MM.1S (cell line): ENCODE measurements at regions not wholly inside any gene's neighbourhood (a gene's known extent, or its start where the extent isn't known, plus 50 kb on each side); places are given as distances from the start of the nearest gene placed in this dataset.

Experiments used
- DNase-seq: peaks from one replicate; pipeline ENCODE4 v3.0.0-alpha.2; 2015
- H2AFZ ChIP-seq: fragments of 300-600 bp; sonication (generic); 2 replicates; pipeline ENCODE4 v1.6.0; 2016; ENCODE audit warnings: antibody characterized with exemption, low read length
- H3F3A ChIP-seq: fragments of 300-600 bp; sonication (generic); 2 replicates; pipeline ENCODE4 v1.6.1; 2016; ENCODE audit warnings: mild to moderate bottlenecking, antibody characterized with exemption, low read length, moderate library complexity, mixed read lengths; ENCODE audit not compliant: insufficient read depth
- H3K27ac ChIP-seq: fragments of 300-600 bp; sonication (generic); 2 replicates; pipeline ENCODE4 v1.5.1; 2016; ENCODE audit warnings: mild to moderate bottlenecking, low read length
- H3K27me3 ChIP-seq: fragments of 300-600 bp; sonication (generic); replicated peaks from 2 replicates; pipeline ENCODE4 v1.6.0; 2016; ENCODE audit warnings: low read length; ENCODE audit not compliant: insufficient read depth
- H3K36me3 ChIP-seq: fragments of 300-600 bp; sonication (generic); replicated peaks from 2 replicates; pipeline ENCODE4 v1.6.1; 2016; ENCODE audit warnings: mild to moderate bottlenecking, low read length, mixed read lengths; ENCODE audit not compliant: insufficient read depth
- H3K4me1 ChIP-seq: fragments of 300-600 bp; sonication (generic); 2 replicates; pipeline ENCODE4 v1.6.1; 2016; ENCODE audit warnings: low read length, mixed read lengths
- H3K4me2 ChIP-seq: fragments of 300-600 bp; sonication (generic); 2 replicates; pipeline ENCODE4 v1.6.0; 2016; ENCODE audit warnings: low read depth, low read length
- H3K4me3 ChIP-seq: fragments of 300-600 bp; sonication (generic); 2 replicates; pipeline ENCODE4 v1.5.1; 2016; ENCODE audit warnings: low read length, mixed read lengths
- H3K79me2 ChIP-seq: fragments of 300-600 bp; sonication (generic); 2 replicates; pipeline ENCODE4 v1.6.1; 2016; ENCODE audit warnings: mixed run types, low read length, mixed read lengths
- H3K9ac ChIP-seq: fragments of 300-600 bp; sonication (generic); 2 replicates; pipeline ENCODE4 v1.6.1; 2016; ENCODE audit warnings: low read length, mixed read lengths
- H3K9me2 ChIP-seq: fragments of 300-600 bp; sonication (generic); replicated peaks from 2 replicates; pipeline ENCODE4 v1.6.1; 2016; ENCODE audit warnings: mild to moderate bottlenecking, low read length, mixed read lengths; ENCODE audit not compliant: insufficient read depth
- H3K9me3 ChIP-seq: fragments of 300-600 bp; sonication (generic); replicated peaks from 2 replicates; pipeline ENCODE4 v1.6.1; 2016; ENCODE audit warnings: mild to moderate bottlenecking, low read length, mixed read lengths; ENCODE audit not compliant: insufficient read depth
- H4K20me1 ChIP-seq: fragments of 300-600 bp; sonication (generic); 2 replicates; pipeline ENCODE4 v1.6.1; 2016; ENCODE audit warnings: mild to moderate bottlenecking, low read length, moderate library complexity, mixed read lengths; ENCODE audit not compliant: insufficient read depth
- CTCF ChIP-seq: fragments of 300-600 bp; sonication (generic); IDR thresholded peaks from 2 replicates; pipeline ENCODE4 v1.5.1; 2016; ENCODE audit warnings: antibody characterized with exemption, low read length, mixed read lengths
- EZH2 ChIP-seq: fragments of 300-600 bp; sonication (generic); optimal IDR thresholded peaks from 2 replicates; pipeline ENCODE3; 2017; ENCODE audit warnings: low read depth, mild to moderate bottlenecking, antibody characterized with exemption, low read length, mixed read lengths
- EZH2phosphoT487 ChIP-seq: fragments of 300-600 bp; sonication (generic); IDR thresholded peaks from 2 replicates; pipeline ENCODE4 v1.6.1; 2018; ENCODE audit warnings: antibody characterized with exemption, low read length

GRCh38 chr18:49728542-49728941 lies 84.8 kb downstream of the ACAA2 start:
- TF ChIP-seq EZH2phosphoT487: no peak
- no peak for TF ChIP-seq EZH2
- peak; percentile 65 for TF ChIP-seq CTCF
- DNase-seq: no peak

DNA sequence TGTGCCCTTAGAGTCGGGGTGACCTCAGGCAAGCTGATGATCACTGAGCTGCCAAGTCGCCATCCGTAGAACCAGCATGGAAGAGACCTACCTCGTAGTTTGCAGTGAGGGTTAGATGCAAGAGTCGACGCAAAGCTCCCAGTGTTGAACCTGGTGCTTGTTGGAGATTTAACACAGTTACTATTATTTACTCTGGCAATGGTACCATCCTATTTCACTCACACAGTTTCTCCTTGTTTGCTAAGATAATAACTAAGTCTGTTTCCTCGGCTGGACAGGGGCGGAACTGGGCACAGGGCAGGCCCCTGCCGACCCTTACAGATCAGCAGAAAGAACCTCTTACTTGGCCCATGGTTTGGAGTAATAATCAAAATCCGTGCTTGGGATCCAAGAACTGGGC lies 85.5 kb downstream of the ACAA2 start:
- TF ChIP-seq EZH2phosphoT487: no peak
- no peaks in the 10 kb centered on the region for H3K9me3 ChIP-seq
- H3K4me2 ChIP-seq: no peak overlapping the region
- H3K27ac ChIP-seq: no peak overlapping the region
- H4K20me1 ChIP-seq: no peaks in the 10 kb centered on the region
- DNase-seq: no peak
- H3K36me3 ChIP-seq: no peaks in the 10 kb centered on the region
- no peaks in the 10 kb centered on the region for H3K9me2 ChIP-seq
- no peaks in the 10 kb centered on the region for H3K4me1 ChIP-seq
- H3K79me2 ChIP-seq: no peaks in the 10 kb centered on the region
- no peaks in the 10 kb centered on the region for H3K27me3 ChIP-seq
- no peak overlapping the region for H3K9ac ChIP-seq
- H2AFZ ChIP-seq: no peak overlapping the region
- no peaks in the 10 kb centered on the region for H3F3A ChIP-seq
- no peak overlapping the region for H3K4me3 ChIP-seq

More at GRCh38 chr18:49728542-49728941, 84.8 kb downstream of the ACAA2 start:
- no peaks in the 10 kb centered on the region for H3F3A ChIP-seq
- H4K20me1 ChIP-seq: no peaks in the 10 kb centered on the region
- no peak overlapping the region for H3K4me3 ChIP-seq
- H3K9ac ChIP-seq: no peak overlapping the region
- H3K27me3 ChIP-seq: no peaks in the 10 kb centered on the region
- no peak overlapping the region for H3K27ac ChIP-seq
- H3K36me3 ChIP-seq: no peaks in the 10 kb centered on the region
- no peaks in the 10 kb centered on the region for H3K79me2 ChIP-seq
- no peak overlapping the region for H2AFZ ChIP-seq
- no peaks in the 10 kb centered on the region for H3K9me3 ChIP-seq
- no peaks in the 10 kb centered on the region for H3K9me2 ChIP-seq
- H3K4me2 ChIP-seq: no peak overlapping the region
- H3K4me1 ChIP-seq: 0 out of 2 replicates have a peak, but pooled peaks cover under 1% of the 10 kb centered on the region

GRCh38 chr18:49726675-49726963 lies 86.7 kb downstream of the ACAA2 start:
- no peaks in the 10 kb centered on the region for H3F3A ChIP-seq
- no peaks in the 10 kb centered on the region for H3K36me3 ChIP-seq
- TF ChIP-seq EZH2 (no peak), EZH2phosphoT487 (no peak), CTCF (no peak)
- no peaks in the 10 kb centered on the region for H4K20me1 ChIP-seq
- no peak for DNase-seq
- H3K9me2 ChIP-seq: no peaks in the 10 kb centered on the region
- no peaks in the 10 kb centered on the region for H3K9me3 ChIP-seq
- H3K27ac ChIP-seq: no peak overlapping the region
- H3K27me3 ChIP-seq: no peaks in the 10 kb centered on the region
- H3K4me1 ChIP-seq: no peaks in the 10 kb centered on the region
- H3K9ac ChIP-seq: no peak overlapping the region
- no peaks in the 10 kb centered on the region for H3K79me2 ChIP-seq
- no peak overlapping the region for H3K4me3 ChIP-seq
- H2AFZ ChIP-seq: no peak overlapping the region
- no peak overlapping the region for H3K4me2 ChIP-seq

GRCh38 chr18:49725809-49726674 lies 87.3 kb downstream of the ACAA2 start:
- no peak overlapping the region for H3K27ac ChIP-seq
- no peak for DNase-seq
- no peak for TF ChIP-seq EZH2phosphoT487
- TF ChIP-seq EZH2: no peak
- no peak for TF ChIP-seq CTCF

More at GRCh38 chr18:49725809-49726674, 87.3 kb downstream of the ACAA2 start:
- Histone ChIP-seq H3K4me3 (no peak overlapping the region), H2AFZ (no peak overlapping the region), H3K79me2 (no peaks in the 10 kb centered on the region), H3K9me2 (no peaks in the 10 kb centered on the region), H3K36me3 (no peaks in the 10 kb centered on the region), H3F3A (no peaks in the 10 kb centered on the region), H3K4me1 (no peaks in the 10 kb centered on the region), H3K9me3 (no peaks in the 10 kb centered on the region), H4K20me1 (no peaks in the 10 kb centered on the region), H3K9ac (no peak overlapping the region), H3K4me2 (no peak overlapping the region), H3K27me3 (no peaks in the 10 kb centered on the region)
